GM18505 (cell line): ENCODE measurements at regions not wholly inside any gene's neighbourhood (a gene's known extent, or its start where the extent isn't known, plus 50 kb on each side); places are given as distances from the start of the nearest gene placed in this dataset.
"Not testable (repeated sequence)": the region's sequence is repeated elsewhere in the genome, so short reads cannot be mapped to it uniquely, and the experiment has no call there.

Experiments used
- ATAC-seq: cut with Tn5 transposase; IDR thresholded peaks from one replicate; pipeline ENCODE4 v1.9.1; 2021; ENCODE audit not compliant: unreplicated experiment
- POLR2A ChIP-seq: IDR thresholded peaks from 4 replicates; pipeline ENCODE4 v1.6.1; 2011; ENCODE audit warnings: borderline replicate concordance; ENCODE audit not compliant: insufficient read depth, insufficient read length; ENCODE audit errors: extremely low read depth

DNA sequence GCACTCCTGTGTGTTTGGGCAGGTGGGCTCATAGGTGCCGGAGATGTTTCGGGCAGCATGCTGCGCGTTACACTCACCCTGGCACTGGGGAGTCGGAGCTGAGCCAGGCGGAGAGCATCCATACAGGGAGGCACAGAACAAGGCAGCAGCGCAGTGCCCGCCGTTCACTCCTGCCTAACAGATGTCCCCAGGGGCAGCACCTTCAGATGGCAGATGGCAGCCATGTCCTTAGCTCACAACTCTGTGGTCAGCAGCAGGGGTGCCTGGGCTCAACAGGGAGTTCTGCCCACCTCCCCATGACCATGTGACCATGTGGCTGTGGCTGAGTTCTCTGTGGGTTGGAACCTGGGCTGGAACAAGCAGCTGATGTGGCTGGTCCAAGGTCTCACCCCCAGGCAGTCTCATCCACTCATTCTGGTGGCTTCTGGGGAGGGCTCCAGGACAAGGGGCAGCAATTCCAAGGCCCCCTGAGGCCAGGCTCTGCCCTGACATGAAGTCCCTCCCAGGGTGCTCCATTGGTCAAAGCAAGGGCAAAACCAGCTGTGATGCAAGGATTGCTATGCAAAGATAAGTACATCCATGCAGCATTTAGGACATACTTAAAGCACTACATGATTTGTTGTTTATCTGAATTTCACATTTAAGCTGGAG lies 64.2 kb downstream of the MRPL36 start:
- TF ChIP-seq POLR2A: no peak
- no peak for ATAC-seq

DNA sequence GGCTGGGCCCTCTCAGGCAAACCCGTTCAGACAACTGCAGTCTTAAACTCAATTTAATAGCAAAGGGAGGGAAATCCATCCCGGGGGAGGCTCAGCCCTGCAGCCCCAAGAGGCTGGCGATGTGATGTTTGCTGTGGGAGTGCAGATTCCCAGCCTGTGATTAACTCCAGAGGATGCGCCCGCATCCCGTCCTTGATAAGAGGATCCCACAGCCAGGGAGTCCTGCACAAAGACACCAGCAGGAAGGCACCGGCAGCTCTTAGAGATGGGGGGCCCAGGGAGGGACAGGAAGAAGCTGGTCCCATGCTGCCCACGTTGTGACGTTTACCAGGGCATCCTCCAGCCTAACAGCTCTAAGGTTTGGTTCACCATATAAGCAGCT lies 64.7 kb downstream of the MRPL36 start:
- TF ChIP-seq POLR2A: no peak
- no peak for ATAC-seq

DNA sequence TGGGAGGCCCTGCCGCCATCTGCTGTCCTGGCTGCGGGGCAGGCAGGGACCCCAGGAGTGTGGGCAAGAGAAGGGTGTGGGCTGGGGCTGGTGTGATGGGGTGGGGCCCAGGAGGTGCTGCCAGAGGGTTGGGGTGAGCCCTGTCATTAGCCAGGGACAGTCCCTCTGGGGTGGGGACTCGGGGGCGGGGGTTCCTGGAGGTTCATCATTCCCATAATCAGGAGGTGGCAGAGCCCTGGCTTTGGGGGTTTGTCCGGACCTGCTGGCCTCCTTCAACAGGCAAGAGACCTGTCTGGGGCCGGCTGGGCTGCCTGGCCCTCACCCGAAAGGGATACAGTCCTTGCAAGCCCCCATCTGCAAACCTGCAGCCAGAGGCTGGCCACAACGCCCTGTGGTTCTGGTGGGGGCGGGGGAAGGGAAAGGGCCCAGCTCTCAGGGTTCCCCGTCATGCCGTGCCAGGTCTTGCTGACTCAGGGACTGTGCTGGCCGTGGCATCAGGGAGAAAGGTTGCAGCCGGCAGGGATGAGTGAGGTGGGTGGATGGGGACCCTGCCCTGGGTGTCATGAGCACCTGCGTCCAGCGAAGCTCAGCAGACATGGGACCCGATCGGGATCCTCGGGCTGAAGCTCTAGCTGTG lies 65.2 kb downstream of the MRPL36 start:
- TF ChIP-seq POLR2A: no peak
- no peak for ATAC-seq

DNA sequence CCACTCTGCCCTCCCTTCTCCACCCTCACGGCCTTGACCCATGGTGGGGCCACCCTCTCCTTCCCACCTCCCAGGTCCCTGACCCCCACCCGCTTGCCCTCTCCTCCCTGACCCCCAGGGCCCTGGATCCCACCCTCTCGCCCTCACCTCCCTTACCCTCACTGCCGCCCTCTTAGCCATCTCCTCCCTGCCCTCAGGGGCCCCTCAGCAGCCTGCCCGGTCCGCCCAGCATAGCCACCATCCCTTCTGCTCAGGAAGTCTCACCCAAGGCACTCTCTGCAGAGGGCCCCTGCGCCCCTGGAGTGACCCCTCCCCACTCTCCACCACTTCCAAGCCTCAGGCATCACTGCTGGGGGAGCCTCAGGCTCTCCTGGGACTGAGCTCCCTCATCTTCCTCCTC lies 66.3 kb downstream of the MRPL36 start:
- TF ChIP-seq POLR2A: no peak
- no peak for ATAC-seq

GRCh38 chr5:1732945-1733344 lies 66.7 kb downstream of the MRPL36 start:
- no peak for ATAC-seq
- TF ChIP-seq POLR2A: no peak

GRCh38 chr5:1732238-1732941 lies 67.2 kb downstream of the MRPL36 start:
- TF ChIP-seq POLR2A: no peak
- ATAC-seq: no peak

DNA sequence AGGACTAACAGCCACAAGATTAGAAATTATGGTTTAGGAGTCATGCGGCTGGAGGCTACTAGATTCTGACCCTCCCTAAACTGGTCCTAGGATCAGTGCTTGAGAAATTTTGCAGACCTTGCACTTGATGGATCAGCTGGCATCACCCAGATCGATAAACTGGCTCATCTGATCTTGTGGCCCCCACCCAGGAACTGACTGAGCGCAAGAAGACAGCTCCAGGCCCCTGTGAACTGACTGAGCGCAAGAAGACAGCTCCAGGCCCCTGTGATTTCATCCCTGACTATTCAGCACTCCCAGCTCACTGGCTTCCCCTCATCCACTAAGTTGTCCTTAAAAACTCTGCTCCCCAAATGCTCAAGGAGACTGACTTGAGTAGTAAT lies 67.8 kb downstream of the MRPL36 start:
- ATAC-seq: not testable (repeated sequence)

DNA sequence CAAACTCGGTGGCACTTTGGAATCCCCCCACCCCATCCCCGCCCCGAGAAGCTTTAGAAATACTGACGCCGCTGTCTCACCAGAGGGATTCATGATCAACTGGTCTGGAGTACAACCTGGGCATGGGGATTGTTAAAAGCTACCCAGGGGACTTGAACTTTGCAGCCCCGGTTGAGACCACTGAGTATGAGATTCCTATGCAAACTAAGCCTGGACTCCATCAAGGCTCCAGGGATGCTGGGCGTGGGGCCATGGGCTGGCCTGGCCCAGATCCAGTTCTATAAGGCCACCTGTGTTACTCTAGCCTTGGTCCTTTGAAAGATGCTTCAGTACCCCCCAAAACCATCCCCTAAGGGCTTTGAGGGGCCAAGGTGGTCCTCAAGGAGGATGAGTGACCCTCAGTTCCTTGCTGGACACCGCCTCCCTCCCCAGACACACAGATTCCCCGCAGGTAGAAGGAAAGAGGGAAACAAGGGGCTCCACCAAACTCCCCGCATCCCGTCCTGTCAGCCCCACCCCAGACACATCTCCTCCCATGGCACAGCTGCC lies 68.5 kb downstream of the MRPL36 start:
- TF ChIP-seq POLR2A: no peak
- no peak for ATAC-seq

- ATAC-seq: no peak
- TF ChIP-seq POLR2A: no peak
Observed at GRCh38 chr5:1730487-1730847, 69.2 kb downstream of the MRPL36 start.

- no peak for ATAC-seq
- TF ChIP-seq POLR2A: no peak
Observed at GRCh38 chr5:1729641-1730486, 69.8 kb downstream of the MRPL36 start.

DNA sequence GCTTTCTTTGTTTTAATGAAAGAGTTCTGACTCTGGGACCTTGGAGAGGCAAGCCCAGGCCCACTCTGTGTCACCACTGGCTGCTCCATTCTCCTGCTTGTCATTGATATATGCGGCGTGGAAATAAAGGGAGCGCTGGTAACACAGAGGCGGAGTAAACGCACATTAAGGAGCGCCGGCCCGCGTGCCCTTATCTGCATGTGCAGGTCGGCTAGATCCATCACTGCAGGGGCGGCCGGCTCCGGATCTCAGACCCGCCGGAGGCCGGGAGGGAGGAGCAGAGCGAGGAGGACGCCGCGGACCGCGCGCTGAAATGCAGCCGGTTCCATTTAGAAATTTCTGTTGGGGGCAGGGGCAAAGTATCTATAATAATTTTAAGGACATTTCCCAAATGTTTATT lies 70.8 kb downstream of the MRPL36 start:
- no peak for ATAC-seq
- TF ChIP-seq POLR2A: no peak

DNA sequence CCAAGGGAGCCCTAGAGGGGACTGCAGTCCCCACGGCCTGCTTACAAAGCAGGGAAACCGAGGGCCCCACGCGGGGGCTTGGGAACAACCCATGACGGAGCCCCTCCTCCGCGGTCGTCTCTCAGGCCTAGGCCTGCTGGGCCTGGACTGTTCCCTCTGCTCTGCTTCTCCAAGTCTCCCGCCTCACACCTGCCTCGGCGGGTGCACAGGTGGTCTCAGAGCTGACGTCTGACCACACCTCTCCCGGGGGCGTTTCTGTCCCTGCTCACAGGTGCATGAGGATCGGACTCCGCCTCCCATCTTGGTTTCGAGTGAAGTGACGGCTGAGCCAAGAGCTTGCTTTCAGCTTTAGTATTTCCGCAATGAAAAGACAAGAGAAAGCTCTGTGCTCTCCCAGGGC lies 72.1 kb downstream of the MRPL36 start:
- ATAC-seq: no peak
- TF ChIP-seq POLR2A: no peak

GRCh38 chr5:1726956-1727355 lies 72.7 kb downstream of the MRPL36 start:
- ATAC-seq: no peak
- TF ChIP-seq POLR2A: no peak
